ENCODE measurements at regions not wholly inside any gene's neighbourhood (a gene's known extent, or its start where the extent isn't known, plus 50 kb on each side); places are given as distances from the start of the nearest gene placed in this dataset.

- H3K27me3 ChIP-seq (ENCODE audit: control insufficient read depth in 1 of 2, insufficient read depth in 1 of 2, low read length in 2 of 2): peaks cover 0 to 4% of the 10 kb centered on the region in 2 experiments
- H2AK5ac ChIP-seq (ENCODE audit: low read length, severe bottlenecking): no peak overlapping the region
- H2BK12ac ChIP-seq (ENCODE audit: low read length in 2 of 2): no peak overlapping the region
These were observed 262.1 kb upstream of the MAF start for GRCh38 chr16:79862601-79863000.

GRCh38 chr16:79856581-79856980 lies 256.0 kb upstream of the MAF start:
- H3K9me3 ChIP-seq (ENCODE audit: control insufficient read depth, low read length): peaks cover 21% of the 10 kb centered on the region
- no peak overlapping the region for H4K91ac ChIP-seq (ENCODE audit: low read length)
- DNase-seq: no peak
- no peak overlapping the region for H2AK5ac ChIP-seq (ENCODE audit: low read length, severe bottlenecking)
- H3K36me3 ChIP-seq (ENCODE audit: control insufficient read depth in 1 of 2, insufficient read depth in 2 of 2, low read depth in 1 of 2, low read length in 2 of 2): no peaks in the 10 kb centered on the region
- H2BK120ac ChIP-seq (ENCODE audit: low read depth, low read length): no peak overlapping the region
- no peak overlapping the region for H2BK12ac ChIP-seq (ENCODE audit: low read length in 2 of 2)
- H3K23ac ChIP-seq (ENCODE audit: low read length in 2 of 2): no peak overlapping the region
- H3K4me1 ChIP-seq (ENCODE audit: control insufficient read depth, insufficient read depth, low read depth, low read length): no peaks in the 10 kb centered on the region
- no peak overlapping the region for H3K4me3 ChIP-seq (ENCODE audit: insufficient read depth in 1 of 2, low read depth in 1 of 2, low read length in 2 of 2)
- H2BK15ac ChIP-seq (ENCODE audit: low read depth, poor library complexity, severe bottlenecking): no peak overlapping the region
- no peak overlapping the region for H3K9ac ChIP-seq (ENCODE audit: low read length)
- H2AFZ ChIP-seq (ENCODE audit: low read depth, low read length): no peak overlapping the region
- 83% methylated on average over 11 of the region's 12 CpGs for WGBS
- no peak overlapping the region for H3K4ac ChIP-seq (ENCODE audit: low read depth in 1 of 2, low read length in 2 of 2)
- H3K14ac ChIP-seq (ENCODE audit: low read length in 2 of 2): no peak overlapping the region
- no peak overlapping the region for H3K18ac ChIP-seq (ENCODE audit: low read depth in 1 of 2, low read length in 2 of 2)
- H3K27ac ChIP-seq (ENCODE audit: low read length, poor library complexity, severe bottlenecking): no peak overlapping the region
- no peak overlapping the region for H2BK5ac ChIP-seq (ENCODE audit: low read depth, low read length, poor library complexity, severe bottlenecking)
- peaks cover 0 to 4% of the 10 kb centered on the region in 2 experiments for H3K27me3 ChIP-seq (ENCODE audit: control insufficient read depth in 1 of 2, insufficient read depth in 1 of 2, low read length in 2 of 2)
- H3K79me1 ChIP-seq (replicated peaks; ENCODE audit: low read length, poor library complexity, severe bottlenecking): no peaks in the 10 kb centered on the region
- no peak overlapping the region for H3K4me2 ChIP-seq (ENCODE audit: low read length, poor library complexity, severe bottlenecking)
- H4K8ac ChIP-seq (ENCODE audit: low read length): no peak overlapping the region

More at GRCh38 chr16:79862601-79863000, 262.1 kb upstream of the MAF start:
- WGBS: 86% methylated on average over 6 of the region's 7 CpGs
- Histone ChIP-seq H3K27ac (ENCODE audit: low read length, poor library complexity, severe bottlenecking) (no peak overlapping the region), H3K4me1 (ENCODE audit: control insufficient read depth, insufficient read depth, low read depth, low read length) (no peaks in the 10 kb centered on the region), H3K14ac (ENCODE audit: low read length in 2 of 2) (no peak overlapping the region), H3K23ac (ENCODE audit: low read length in 2 of 2) (no peak overlapping the region), H3K4me3 (ENCODE audit: insufficient read depth in 1 of 2, low read depth in 1 of 2, low read length in 2 of 2) (no peak overlapping the region), H3K9me3 (ENCODE audit: control insufficient read depth, low read length) (peaks cover under 1% of the 10 kb centered on the region), H4K91ac (ENCODE audit: low read length) (no peak overlapping the region), H3K4me2 (ENCODE audit: low read length, poor library complexity, severe bottlenecking) (no peak overlapping the region), H2BK120ac (ENCODE audit: low read depth, low read length) (no peak overlapping the region), H2BK5ac (ENCODE audit: low read depth, low read length, poor library complexity, severe bottlenecking) (no peak overlapping the region), H3K79me1 (replicated peaks; ENCODE audit: low read length, poor library complexity, severe bottlenecking) (no peaks in the 10 kb centered on the region), H3K18ac (ENCODE audit: low read depth in 1 of 2, low read length in 2 of 2) (no peak overlapping the region), H3K4ac (ENCODE audit: low read depth in 1 of 2, low read length in 2 of 2) (no peak overlapping the region), H2AFZ (ENCODE audit: low read depth, low read length) (no peak overlapping the region), H4K8ac (ENCODE audit: low read length) (no peak overlapping the region), H3K9ac (ENCODE audit: low read length) (no peak overlapping the region), H3K36me3 (ENCODE audit: control insufficient read depth in 1 of 2, insufficient read depth in 2 of 2, low read depth in 1 of 2, low read length in 2 of 2) (no peaks in the 10 kb centered on the region), H2BK15ac (ENCODE audit: low read depth, poor library complexity, severe bottlenecking) (no peak overlapping the region)
- no peak for DNase-seq

DNA sequence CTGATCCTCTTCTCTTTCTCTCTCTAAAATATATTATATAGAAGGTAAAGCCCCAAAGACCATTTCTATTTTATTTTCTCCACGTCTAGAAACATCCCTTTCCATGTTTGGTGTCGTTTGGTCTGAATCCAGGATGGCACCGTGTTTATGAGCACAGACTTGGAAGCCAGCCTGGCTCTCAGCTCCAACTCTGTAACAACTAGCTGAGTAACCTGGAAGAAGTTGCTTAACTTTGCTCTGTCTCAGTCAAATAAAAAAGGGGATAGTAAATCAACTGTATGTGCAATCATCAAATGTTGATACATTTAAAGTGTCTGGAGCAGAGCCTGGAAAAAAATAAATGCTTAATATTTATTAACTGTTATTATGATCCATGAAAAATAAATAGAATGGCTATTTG lies 249.8 kb upstream of the MAF start:
- H3K18ac ChIP-seq (ENCODE audit: low read depth in 1 of 2, low read length in 2 of 2): no peak overlapping the region
- H3K9ac ChIP-seq (ENCODE audit: low read length): no peak overlapping the region
- no peak overlapping the region for H2BK120ac ChIP-seq (ENCODE audit: low read depth, low read length)
- H3K4me2 ChIP-seq (ENCODE audit: low read length, poor library complexity, severe bottlenecking): no peak overlapping the region
- H3K27ac ChIP-seq (ENCODE audit: low read length, poor library complexity, severe bottlenecking): no peak overlapping the region
- H4K8ac ChIP-seq (ENCODE audit: low read length): no peak overlapping the region
- H3K36me3 ChIP-seq (ENCODE audit: control insufficient read depth in 1 of 2, insufficient read depth in 2 of 2, low read depth in 1 of 2, low read length in 2 of 2): no peaks in the 10 kb centered on the region
- H3K4me3 ChIP-seq (ENCODE audit: insufficient read depth in 1 of 2, low read depth in 1 of 2, low read length in 2 of 2): no peak overlapping the region
- H3K14ac ChIP-seq (ENCODE audit: low read length in 2 of 2): no peak overlapping the region
- H2BK12ac ChIP-seq (ENCODE audit: low read length in 2 of 2): no peak overlapping the region
- DNase-seq: no peak
- no peak overlapping the region for H3K4ac ChIP-seq (ENCODE audit: low read depth in 1 of 2, low read length in 2 of 2)
- no peaks in the 10 kb centered on the region for H3K27me3 ChIP-seq (ENCODE audit: control insufficient read depth in 1 of 2, insufficient read depth in 1 of 2, low read length in 2 of 2)
- H4K91ac ChIP-seq (ENCODE audit: low read length): no peak overlapping the region
- no peak overlapping the region for H2BK15ac ChIP-seq (ENCODE audit: low read depth, poor library complexity, severe bottlenecking)
- H2AFZ ChIP-seq (ENCODE audit: low read depth, low read length): no peak overlapping the region
- H2AK5ac ChIP-seq (ENCODE audit: low read length, severe bottlenecking): no peak overlapping the region
- H3K4me1 ChIP-seq (ENCODE audit: control insufficient read depth, insufficient read depth, low read depth, low read length): no peaks in the 10 kb centered on the region
- no peaks in the 10 kb centered on the region for H3K79me1 ChIP-seq (replicated peaks; ENCODE audit: low read length, poor library complexity, severe bottlenecking)
- no peak overlapping the region for H3K23ac ChIP-seq (ENCODE audit: low read length in 2 of 2)
- H2BK5ac ChIP-seq (ENCODE audit: low read depth, low read length, poor library complexity, severe bottlenecking): no peak overlapping the region
- H3K9me3 ChIP-seq (ENCODE audit: control insufficient read depth, low read length): peaks cover 7% of the 10 kb centered on the region
- WGBS: 79% methylated on average over 3 of the region's 3 CpGs

DNA sequence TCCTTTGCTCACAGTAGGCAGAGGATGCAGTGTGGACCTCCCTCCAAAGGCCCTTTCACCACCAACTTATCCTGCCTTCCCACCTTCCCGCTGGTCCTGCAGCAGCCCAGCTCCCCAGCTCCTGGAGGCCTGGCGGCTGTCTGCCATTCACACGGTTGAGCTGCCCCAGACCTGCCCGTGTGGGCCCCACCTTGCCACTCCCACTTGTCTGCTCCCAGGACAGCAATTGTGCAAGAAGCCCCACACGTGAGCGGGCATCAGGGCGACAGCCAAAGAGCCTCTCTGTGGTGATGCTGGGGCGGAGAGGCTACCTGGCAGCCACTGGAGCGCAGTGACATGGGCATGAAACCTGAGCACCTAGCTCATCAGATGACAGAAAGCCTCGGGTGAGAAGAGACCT lies 248.6 kb upstream of the MAF start:
- H3K4me3 ChIP-seq (ENCODE audit: insufficient read depth in 1 of 2, low read depth in 1 of 2, low read length in 2 of 2): no peak overlapping the region
- no peaks in the 10 kb centered on the region for H3K27me3 ChIP-seq (ENCODE audit: control insufficient read depth in 1 of 2, insufficient read depth in 1 of 2, low read length in 2 of 2)
- DNase-seq: no peak
- no peak overlapping the region for H2AK5ac ChIP-seq (ENCODE audit: low read length, severe bottlenecking)
- no peaks in the 10 kb centered on the region for H3K36me3 ChIP-seq (ENCODE audit: control insufficient read depth in 1 of 2, insufficient read depth in 2 of 2, low read depth in 1 of 2, low read length in 2 of 2)
- no peak overlapping the region for H2AFZ ChIP-seq (ENCODE audit: low read depth, low read length)
- H3K14ac ChIP-seq (ENCODE audit: low read length in 2 of 2): no peak overlapping the region
- no peak overlapping the region for H4K91ac ChIP-seq (ENCODE audit: low read length)
- no peak overlapping the region for H3K27ac ChIP-seq (ENCODE audit: low read length, poor library complexity, severe bottlenecking)
- H3K79me1 ChIP-seq (replicated peaks; ENCODE audit: low read length, poor library complexity, severe bottlenecking): no peaks in the 10 kb centered on the region
- H3K4me1 ChIP-seq (ENCODE audit: control insufficient read depth, insufficient read depth, low read depth, low read length): no peaks in the 10 kb centered on the region
- 74% methylated on average over 10 of the region's 10 CpGs for WGBS
- no peak overlapping the region for H2BK15ac ChIP-seq (ENCODE audit: low read depth, poor library complexity, severe bottlenecking)
- no peak overlapping the region for H3K4ac ChIP-seq (ENCODE audit: low read depth in 1 of 2, low read length in 2 of 2)
- H3K4me2 ChIP-seq (ENCODE audit: low read length, poor library complexity, severe bottlenecking): no peak overlapping the region
- no peak overlapping the region for H3K23ac ChIP-seq (ENCODE audit: low read length in 2 of 2)
- H2BK12ac ChIP-seq (ENCODE audit: low read length in 2 of 2): no peak overlapping the region
- H3K9ac ChIP-seq (ENCODE audit: low read length): no peak overlapping the region
- no peak overlapping the region for H2BK120ac ChIP-seq (ENCODE audit: low read depth, low read length)
- H3K18ac ChIP-seq (ENCODE audit: low read depth in 1 of 2, low read length in 2 of 2): no peak overlapping the region
- no peak overlapping the region for H4K8ac ChIP-seq (ENCODE audit: low read length)
- H3K9me3 ChIP-seq (ENCODE audit: control insufficient read depth, low read length): peaks cover under 1% of the 10 kb centered on the region
- no peak overlapping the region for H2BK5ac ChIP-seq (ENCODE audit: low read depth, low read length, poor library complexity, severe bottlenecking)
